SKM-1 (cell line): ENCODE measurements at regions not wholly inside any gene's neighbourhood (a gene's known extent, or its start where the extent isn't known, plus 50 kb on each side); places are given as distances from the start of the nearest gene placed in this dataset.

Source experiments
- DNase-seq: peaks from one replicate; lab custom pipeline; 2025; ENCODE audit not compliant: unreplicated experiment; lab: John Stamatoyannopoulos, UW

- DNase-seq: no peak
Observed at GRCh38 chr6:132934496-132934895, 120.1 kb downstream of the RPS12 start.

- no peak for DNase-seq
Observed at GRCh38 chr6:132936646-132937045, 122.3 kb downstream of the RPS12 start.

- DNase-seq: peak; percentile 23
Observed at GRCh38 chr6:132937466-132937906, 123.1 kb downstream of the RPS12 start.

GRCh38 chr6:132948889-132949288 is 134.5 kb downstream of the RPS12 start:
- DNase-seq: no peak

- DNase-seq: no peak
Observed at GRCh38 chr6:132950566-132950965, 136.2 kb downstream of the RPS12 start.

- no peak for DNase-seq
Observed at GRCh38 chr6:132952031-132952867, 137.9 kb downstream of the RPS12 start.

- no peak for DNase-seq
Observed at GRCh38 chr6:132952986-132953385, 138.6 kb downstream of the RPS12 start.

GRCh38 chr6:132954222-132954621 is 139.9 kb downstream of the RPS12 start:
- DNase-seq: no peak

GRCh38 chr6:132954936-132955335 is 140.6 kb downstream of the RPS12 start:
- no peak for DNase-seq

- DNase-seq: no peak
Observed at GRCh38 chr6:132959639-132960326, 145.4 kb downstream of the RPS12 start.

- no peak for DNase-seq
Observed at GRCh38 chr6:132960720-132961119, 146.4 kb downstream of the RPS12 start.

GRCh38 chr6:132961122-132961521 is 146.8 kb downstream of the RPS12 start:
- DNase-seq: no peak

- no peak for DNase-seq
Observed at GRCh38 chr6:132961610-132962009, 147.2 kb downstream of the RPS12 start.

GRCh38 chr6:132962936-132963868 is 148.8 kb downstream of the RPS12 start:
- peak; percentile 14 for DNase-seq

- DNase-seq: no peak
Observed at GRCh38 chr6:132964101-132964867, 149.9 kb downstream of the RPS12 start.

GRCh38 chr6:132964868-132965382 is 150.6 kb downstream of the RPS12 start:
- DNase-seq: no peak

GRCh38 chr6:132967871-132968270 is 153.5 kb downstream of the RPS12 start:
- no peak for DNase-seq

GRCh38 chr6:132968419-132968950 is 154.1 kb downstream of the RPS12 start:
- DNase-seq: no peak

GRCh38 chr6:132969196-132969595 is 154.8 kb downstream of the RPS12 start:
- DNase-seq: no peak

GRCh38 chr6:132971676-132972075 is 157.3 kb downstream of the RPS12 start:
- DNase-seq: no peak
